ENCODE measurements at regions not wholly inside any gene's neighbourhood (a gene's known extent, or its start where the extent isn't known, plus 50 kb on each side); places are given as distances from the start of the nearest gene placed in this dataset.

DNA sequence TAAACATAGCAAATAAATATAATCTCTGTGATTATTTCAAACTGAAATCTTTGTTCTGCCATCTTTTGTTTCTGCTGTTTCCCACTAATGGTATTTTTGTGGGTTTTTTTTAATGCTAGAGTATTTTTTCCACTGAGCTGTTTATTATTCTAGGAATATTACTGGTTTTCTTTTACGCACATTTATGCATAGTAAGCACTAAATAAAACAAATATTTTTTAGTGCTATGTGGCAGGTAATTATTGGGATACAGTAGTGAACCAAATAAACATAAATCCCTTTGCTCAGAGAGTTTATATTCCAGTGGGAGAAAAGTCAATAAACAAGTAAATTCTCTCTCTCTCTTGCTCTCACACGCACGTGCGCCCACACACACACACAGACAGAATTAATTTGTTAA, 397.4 kb downstream of the PRDM5 start:
- DNase-seq (ENCODE audit: low spot score): no peak

DNA sequence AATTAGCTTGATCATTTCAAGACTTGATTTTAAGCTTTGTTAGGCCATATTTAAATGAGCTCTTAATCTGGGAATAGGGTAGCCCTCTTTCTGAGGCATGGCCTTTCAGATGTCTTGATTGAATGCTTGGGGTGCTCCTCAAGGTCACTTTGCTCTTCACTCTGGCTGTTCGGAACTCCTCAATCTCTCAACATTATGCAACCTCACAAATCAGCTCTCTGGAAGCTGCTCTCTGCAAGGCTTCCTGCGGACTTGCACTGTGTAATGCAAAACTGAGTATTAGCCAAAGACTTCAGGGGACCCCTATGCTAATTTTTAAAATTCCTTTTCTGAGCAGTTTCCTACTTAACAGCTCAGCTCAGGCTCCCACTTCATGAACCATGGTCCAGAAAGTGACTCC, 398.3 kb downstream of the PRDM5 start:
- no peak for DNase-seq (ENCODE audit: low spot score)

DNA sequence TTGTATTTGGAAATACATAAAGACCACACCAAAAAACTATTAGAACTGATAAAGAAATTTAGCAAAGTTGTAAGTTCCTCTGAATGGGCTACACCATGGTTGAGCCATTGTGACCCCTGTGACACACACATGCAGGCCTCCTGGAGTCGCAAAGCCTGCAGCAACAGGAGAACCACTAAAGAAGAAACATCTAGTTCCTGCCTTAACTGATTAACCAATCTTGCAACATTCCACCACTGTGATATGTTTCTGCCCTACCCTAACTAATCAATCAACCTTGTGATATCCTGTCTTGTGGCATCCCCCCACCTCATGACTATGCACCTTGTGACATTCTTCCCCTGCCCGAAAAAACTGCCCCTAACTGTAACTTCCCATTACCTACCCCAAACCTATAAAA, 401.8 kb downstream of the PRDM5 start:
- no peak for DNase-seq (ENCODE audit: low spot score)

DNA sequence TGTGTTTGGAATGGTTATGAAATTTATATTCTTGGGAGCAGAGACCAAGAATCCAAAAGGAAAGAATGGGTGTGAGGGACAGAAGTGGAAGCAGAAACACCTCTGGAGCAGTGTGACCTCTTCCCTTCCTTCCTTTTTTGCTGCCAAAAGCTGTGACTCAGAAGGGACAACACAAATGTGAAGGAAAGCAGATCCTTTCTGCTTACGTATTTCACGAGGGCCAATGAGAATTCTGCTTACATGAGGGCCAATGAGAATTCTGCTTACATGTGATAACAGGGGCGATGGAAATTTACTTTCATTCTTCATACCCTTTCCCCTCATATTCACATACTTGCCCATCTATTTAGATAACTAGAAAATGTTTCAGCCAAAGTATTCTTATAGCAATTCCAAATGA, 404.6 kb downstream of the PRDM5 start:
- DNase-seq (ENCODE audit: low spot score): peak; percentile 38

DNA sequence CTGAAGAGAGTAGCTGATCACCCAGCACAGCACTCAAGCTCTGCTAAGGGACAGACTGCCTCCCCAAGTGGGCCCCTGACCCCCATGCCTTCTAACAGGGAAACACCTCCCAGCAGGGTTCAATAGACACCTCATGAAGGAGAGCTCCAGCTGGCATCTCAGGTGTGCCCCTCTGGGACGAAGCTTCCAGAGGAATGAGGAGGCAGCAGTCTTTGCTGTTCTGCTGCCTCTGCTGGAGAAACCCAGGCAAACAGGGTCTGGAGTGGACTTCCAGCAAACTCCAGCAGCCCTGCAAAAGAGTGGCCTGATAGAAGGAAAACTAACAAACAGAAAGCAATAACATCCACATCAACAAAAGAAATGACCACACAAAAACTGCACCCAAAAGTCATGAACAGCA, 412.8 kb downstream of the PRDM5 start:
- no peak for DNase-seq (ENCODE audit: low spot score)

DNA sequence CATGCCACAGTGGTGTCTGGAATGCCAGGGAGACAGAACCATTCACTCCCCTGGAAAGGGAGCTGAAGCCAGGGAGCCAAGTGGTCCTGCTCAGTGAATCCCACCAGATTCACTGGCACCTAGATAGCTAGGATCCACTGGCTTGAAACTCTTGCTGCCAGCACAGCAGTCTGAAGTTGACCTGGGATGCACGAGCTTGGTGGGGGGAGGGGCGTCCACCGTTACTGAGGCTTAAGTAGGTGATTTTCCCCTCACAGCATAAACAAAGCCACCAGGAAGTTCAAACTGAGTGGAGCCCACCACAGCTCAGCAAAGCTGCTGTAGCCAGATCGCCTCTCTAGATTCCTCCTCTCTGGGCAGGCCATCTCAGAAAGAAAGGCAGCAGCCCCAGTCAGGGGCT, 413.3 kb downstream of the PRDM5 start:
- DNase-seq (ENCODE audit: low spot score): no peak

DNA sequence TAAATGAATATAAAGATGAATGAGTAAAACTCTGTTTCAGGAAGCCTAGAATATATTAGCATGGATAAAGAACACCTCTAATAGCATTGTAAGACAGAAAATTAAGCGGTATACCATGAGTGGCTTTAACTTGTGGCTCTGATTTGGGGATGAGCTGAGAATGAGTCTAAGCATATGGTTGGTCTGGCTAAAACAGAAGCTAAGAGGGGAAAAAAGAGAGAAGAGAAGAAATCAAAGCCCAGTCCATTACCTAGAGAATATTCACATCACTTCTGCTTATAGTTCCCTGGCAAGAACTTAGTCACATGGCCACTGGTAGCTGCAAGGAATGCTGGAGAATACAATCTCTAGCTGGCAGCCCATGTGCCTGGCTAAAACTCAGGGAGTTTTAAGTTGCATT, 414.5 kb downstream of the PRDM5 start:
- no peak for DNase-seq (ENCODE audit: low spot score)

DNA sequence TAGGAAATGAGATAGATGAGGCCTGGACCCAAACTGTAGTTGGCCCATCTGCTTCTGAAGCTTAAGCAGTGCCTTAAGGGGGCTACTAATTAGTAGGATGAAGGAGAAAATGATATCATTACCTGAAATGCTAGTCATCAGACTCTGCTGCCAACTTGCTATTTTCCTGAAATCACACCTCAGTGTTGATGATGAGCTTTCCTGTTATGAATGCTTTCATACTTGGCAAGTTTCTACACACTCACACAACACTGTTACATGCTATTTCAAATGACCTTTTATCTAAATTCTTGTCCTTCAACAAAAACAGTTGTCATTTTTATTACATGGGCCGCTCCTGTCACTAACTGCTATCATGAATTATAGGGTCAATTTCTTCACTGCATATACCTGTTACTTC, 416.0 kb downstream of the PRDM5 start:
- no peak for DNase-seq (ENCODE audit: low spot score)

DNA sequence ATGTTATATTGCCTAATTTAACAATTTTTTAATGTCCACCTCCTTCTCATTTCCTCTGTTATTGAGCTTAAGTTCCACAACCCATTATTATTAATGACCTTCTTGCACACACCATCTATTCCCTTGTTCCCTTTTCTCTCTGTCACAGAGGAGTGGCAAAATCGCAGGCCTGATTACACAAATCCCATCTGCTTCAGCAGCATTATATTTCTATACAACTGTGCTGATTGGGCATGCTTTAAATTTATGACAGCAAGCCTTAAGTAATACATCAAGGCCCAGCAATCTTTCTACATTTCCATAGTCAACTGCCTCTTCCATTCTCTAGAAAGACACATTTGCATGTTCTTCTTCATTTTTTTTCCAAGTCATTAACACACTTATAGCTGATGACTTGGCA, 423.8 kb downstream of the PRDM5 start:
- no peak for DNase-seq (ENCODE audit: low spot score)

DNA sequence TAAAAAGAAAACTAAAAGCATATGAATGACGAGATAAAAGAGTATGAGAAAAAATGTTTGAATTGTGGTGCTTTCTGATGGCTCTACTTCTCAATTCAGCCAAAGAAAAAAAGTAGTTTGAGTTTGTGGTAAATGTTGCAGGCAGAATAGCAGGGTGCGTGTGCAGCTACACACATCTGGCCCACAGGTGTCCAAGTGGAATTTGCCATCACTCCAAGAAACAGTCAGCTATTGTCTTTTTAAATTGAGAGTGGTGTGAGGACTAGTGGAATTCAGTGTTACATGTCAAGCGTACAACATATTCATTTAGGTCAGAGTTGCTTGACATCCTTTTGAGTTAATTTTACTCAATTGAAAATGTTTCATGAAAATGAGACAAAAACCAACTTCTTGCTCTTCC, 424.8 kb upstream of the MAD2L1 start:
- no peak for DNase-seq (ENCODE audit: low spot score)

DNA sequence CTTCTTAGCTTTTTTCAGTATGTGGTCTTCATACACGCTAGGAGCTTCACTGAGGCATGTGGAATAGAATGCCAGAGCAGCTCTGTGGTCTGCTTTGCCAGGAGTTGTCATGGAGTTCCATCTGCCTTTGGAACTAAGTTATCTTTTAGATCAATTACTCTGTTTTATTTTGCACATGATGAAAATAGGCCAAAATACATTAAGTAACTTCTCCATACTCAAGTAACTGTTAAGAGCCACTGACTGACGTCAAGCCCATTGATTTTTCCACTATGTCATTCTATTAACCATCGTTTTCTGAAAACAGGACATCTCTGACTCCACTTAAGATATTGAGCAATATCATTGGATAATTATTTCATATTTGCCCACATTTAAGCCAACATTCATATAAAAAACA, 415.1 kb upstream of the MAD2L1 start:
- DNase-seq (ENCODE audit: low spot score): no peak

DNA sequence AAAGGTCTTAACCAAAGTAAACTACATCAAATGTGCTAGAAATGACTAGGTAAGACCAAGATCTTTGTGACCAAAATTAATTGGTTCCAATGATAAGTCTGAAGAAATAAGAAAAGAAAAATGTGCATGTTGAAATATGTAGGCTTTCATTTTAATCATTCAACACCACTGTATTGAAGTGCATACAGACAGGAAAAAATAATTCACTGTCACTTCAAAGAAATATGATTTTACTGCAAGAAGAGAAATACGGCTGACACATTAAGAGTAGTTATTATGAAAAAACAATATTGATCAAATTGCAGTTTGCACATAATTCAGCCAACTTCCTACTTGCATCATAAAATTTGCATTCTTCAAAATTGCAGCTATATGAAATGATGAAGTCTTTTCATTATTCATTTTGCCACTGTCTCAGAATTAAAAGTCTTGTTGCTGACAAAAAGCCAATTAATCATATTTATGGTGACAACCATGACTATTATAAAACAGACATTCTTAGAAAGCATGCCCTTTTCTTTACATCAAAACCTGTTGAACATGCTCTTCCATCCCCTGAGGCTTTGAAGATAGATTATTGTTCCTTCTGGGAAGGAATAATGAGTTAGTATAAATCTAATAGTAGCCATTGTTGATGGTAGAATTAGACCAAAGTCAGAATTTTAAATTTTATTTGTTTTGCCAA, 405.9 kb upstream of the MAD2L1 start:
- no peak for DNase-seq (ENCODE audit: low spot score)

DNA sequence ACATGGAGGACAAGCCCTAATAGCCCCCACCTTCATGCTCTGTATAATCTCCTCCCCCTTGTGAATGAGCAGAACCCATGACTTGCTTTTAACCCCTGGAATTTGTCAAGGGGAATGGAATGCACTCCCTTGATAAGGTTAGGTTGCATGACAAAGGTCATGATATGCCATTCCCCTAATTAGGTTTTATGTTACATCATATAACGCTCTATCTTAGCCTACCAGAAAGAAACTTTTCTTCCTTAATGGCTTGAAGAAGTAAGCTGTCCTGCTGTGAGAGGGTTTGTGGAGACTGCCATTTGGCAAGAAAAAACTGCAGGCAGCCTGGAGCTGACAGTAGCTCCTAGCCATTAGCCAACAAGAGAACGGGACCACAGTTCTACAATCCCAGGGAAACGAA, 399.8 kb upstream of the MAD2L1 start:
- no peak for DNase-seq (ENCODE audit: low spot score)

DNA sequence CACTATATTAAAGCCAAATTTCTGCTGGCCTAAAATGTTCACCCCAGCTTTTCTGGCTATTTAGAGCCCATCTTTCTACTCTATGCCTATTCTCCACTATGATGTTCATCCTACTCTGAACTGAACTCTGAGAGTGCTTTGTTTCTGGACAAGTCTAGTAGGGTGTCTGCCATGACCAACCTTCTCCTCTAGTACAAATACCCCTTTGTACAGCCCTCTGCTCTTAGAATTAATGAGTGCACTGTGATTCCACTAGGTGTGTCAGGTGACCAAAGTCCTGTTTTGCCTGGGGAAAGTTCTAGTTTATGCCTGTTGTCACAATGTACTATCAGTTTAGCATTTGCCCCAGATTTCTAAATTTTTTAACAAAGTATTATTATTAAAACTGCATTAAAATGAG, 388.1 kb upstream of the MAD2L1 start:
- no peak for DNase-seq (ENCODE audit: low spot score)

DNA sequence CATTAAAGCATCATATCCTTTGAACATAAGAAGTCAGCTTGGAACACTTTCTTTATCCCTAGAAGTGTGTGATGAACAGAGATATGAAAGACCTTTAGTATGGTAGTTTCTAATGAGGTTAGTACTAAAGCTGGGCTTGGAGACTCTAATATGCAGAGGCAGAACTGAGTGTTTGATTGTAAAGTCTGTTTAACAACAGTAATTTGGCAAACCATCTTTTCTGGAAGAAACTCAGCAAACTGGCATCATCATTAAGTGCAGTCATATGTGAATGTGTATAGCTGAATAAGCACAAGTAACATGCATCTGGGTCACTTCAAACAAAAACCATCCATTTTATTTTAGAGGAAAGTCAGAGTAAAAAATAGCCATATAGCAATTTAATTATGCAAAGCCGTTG, 385.9 kb upstream of the MAD2L1 start:
- DNase-seq (ENCODE audit: low spot score): no peak

DNA sequence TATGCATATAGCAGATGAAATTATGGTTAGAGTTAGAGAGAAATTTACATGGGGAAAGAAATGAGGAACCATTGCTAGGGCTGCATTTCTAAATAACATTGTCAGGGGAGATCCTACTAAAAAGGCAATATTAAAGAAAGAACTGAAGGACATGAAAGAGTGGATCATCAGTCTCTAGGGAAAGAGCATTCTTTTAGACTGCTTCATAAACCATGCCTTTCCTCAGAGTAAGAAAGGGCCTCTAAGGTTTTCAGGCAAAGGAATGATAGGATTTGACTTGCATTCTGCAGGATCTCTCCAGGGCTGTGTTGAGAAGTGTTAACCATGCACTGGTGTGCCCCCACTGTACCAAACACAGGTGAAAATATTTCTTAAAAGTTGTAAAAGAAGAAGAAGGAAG, 385.4 kb upstream of the MAD2L1 start:
- DNase-seq (ENCODE audit: low spot score): no peak

DNA sequence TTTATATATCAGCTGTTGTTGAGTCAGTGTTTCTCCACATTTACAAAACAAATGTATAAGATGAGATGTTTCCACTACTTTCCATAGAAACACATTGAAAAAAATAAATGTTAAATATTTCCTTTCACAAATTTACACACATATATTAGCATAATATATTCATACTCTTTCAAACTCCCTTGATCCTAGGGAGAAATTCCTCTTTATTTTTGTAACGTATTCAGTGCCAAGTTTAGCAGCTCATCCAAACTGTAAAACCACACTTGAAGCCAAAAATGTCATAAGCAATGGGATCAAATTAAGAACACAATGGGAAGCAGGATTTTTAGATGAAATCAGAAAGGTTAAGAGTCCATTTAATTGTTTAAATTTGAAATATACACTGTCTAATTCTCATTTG, 381.1 kb upstream of the MAD2L1 start:
- DNase-seq (ENCODE audit: low spot score): no peak

DNA sequence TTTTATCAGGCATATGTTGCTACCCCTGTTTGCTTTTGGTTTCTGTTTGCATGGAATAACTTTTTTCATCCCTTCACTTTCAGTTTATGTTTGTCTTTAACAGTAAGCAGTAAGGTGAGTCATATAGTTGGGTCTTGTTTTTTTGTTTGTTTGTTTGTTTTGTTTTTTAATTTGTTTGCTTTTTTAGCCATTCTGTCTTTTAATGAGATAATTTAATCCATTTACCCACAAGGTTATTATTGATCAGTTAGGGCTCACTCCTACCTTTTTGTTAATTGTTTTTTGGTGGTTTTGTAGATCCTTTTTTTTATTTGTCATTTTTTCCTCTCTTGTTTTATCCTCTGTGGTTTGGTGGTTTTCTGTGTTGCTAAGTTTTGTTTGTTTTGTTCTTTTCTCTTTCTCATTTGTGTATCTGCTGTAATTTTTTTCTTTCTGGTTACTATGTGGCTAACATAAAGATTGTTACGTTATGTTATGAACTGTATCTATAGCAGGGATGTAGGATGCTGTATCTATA, 379.5 kb upstream of the MAD2L1 start:
- no peak for DNase-seq (ENCODE audit: low spot score)

DNA sequence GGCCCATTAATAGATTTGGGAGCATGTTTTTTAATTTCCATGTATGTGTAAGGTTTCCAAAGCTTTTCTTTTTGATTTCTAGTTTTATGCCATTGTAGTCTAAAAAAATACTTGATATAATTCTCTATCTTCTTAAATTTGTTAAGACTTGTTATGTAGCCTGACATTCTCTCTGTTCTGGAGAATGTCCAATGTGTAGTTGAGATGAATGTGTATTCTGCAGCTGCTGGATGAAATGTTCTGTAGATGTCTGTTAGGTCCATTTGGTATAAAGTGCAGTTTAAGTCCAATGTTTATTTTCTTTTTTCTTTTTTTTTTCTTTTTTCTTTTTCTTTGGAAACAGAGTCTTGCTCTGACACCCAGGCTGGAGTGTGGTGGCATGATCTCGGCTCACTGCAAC, 378.5 kb upstream of the MAD2L1 start:
- DNase-seq (ENCODE audit: low spot score): no peak

DNA sequence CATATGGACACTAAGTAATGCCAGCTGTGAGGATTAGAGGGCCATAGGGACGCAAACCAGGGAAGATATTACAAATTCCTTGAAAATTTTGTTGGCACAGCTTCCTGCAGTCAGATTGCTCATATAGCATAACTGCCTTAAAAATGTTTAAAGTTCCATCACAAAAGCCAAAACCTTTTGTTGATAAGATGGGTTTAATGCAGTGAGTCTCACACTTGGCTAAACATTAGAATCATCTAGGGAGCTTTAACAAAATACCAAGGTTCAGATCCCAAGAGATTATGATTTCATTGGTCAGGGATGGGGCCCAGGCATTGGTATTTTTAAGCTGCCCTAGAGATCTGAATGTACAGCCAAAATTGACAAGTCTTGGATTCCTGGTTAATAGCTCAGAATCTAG, 376.5 kb upstream of the MAD2L1 start:
- no peak for DNase-seq (ENCODE audit: low spot score)

DNA sequence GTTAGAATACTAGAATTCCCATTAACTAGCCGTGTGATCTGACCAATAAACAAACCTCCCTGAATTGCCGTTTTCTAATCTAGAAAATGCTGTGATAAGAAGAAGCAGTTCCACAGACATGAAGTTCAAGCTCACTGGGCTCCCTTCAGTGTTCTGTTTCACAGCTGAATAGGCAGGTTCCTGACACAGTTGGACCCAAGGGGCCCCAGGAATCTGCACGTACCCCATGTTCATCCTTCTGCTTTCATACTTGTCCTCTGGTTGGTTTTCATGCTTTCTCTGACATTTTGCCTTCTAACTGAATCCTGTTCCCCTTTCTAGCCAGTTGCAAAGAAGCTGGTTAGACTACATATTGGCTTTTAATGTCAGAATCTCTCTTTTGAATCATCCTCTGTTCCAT, 374.1 kb upstream of the MAD2L1 start:
- DNase-seq (ENCODE audit: low spot score): no peak

DNA sequence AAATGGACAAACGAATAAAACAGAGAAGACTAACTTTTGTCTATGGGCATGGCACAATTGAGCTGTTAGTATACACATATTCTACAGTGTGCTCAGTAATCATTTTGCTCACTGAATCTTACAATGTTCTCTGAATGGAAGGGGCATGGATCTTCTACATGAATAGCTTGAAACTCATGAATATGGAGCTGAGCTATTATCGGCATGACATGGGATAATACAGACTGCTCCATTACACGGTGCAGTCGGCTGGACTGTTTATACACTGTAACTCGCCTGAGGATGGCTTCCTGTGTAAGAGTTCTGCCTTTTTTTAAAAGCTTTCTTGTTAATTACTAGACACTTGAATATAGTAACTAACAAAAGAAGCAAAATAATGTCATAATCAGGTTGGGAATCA, 368.5 kb upstream of the MAD2L1 start:
- no peak for DNase-seq (ENCODE audit: low spot score)

DNA sequence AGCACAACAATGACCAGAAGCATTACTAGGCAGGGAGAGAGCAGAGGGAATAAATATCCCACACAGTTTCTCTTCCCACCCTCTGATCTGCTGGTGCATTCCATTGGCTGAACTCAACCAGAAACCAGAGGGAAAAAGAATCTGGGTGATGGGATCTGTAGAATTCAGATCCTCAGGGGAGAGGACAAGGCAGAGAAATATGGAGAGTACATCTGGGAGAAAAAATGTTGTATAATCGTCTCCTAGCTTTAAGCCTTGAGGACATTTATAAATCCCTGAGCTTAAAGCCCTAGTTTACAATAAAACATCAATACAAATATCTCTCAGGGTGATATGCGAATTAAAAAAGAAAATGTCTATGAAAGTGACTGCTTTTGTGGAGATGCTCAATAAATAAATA, 368.1 kb upstream of the MAD2L1 start:
- DNase-seq (ENCODE audit: low spot score): no peak

DNA sequence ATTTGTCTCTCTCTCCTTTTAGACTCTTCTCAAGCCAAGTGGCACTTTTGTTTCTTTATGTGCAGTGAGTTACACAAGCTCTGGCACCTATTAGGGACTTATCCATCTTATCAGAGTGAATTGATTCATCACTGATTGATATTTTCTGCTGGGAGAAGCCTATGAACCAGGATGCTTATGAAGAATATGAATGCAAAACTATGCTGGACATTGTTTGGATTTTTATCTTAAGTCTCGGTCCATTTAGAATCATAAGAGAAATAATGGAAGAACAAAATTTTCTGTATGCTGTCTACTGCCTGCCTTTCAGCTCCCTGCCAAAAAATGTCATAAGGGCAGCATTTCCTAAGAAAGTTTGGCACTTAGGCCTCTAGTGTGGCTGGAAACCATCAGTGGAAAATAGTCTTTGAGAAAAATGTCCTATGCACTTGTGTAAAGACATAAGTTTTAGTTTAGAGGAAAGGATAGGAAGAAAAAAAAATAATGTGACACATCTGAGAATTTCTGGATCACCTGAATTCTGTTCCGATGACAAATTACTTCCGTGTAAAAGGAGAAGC, 365.7 kb upstream of the MAD2L1 start:
- no peak for DNase-seq (ENCODE audit: low spot score)

Measured in kidney capillary endothelial cell (primary cell).